ENCODE measurements at regions not wholly inside any gene's neighbourhood (a gene's known extent, or its start where the extent isn't known, plus 50 kb on each side); places are given as distances from the start of the nearest gene placed in this dataset.

- H3K27ac ChIP-seq (ENCODE audit: insufficient read length, low read depth, low read length) = no peak overlapping the region
- no peak overlapping the region for H3K4me3 Mint-ChIP-seq
- no peak overlapping the region for H3T11ph ChIP-seq (ENCODE audit: low read length)
- peaks cover 5 to 6% of the 10 kb centered on the region in 2 experiments; a peak in 3 of 4 replicates for H3K4me1 Mint-ChIP-seq
- H4K20me1 ChIP-seq (ENCODE audit: control insufficient read depth, insufficient read depth, insufficient read length) = no peaks in the 10 kb centered on the region
- H2BK120ac ChIP-seq (ENCODE audit: low read depth, low read length, poor library complexity, severe bottlenecking) = no peak overlapping the region
- no peak overlapping the region for H3K9ac ChIP-seq (ENCODE audit: extremely low read depth, insufficient read length, low read length)
- H2BK12ac ChIP-seq (ENCODE audit: insufficient read length, low read depth, low read length) = no peak overlapping the region
- no peaks in the 10 kb centered on the region for H3K9me3 ChIP-seq (ENCODE audit: control insufficient read depth, low read depth, low read length)
- H4K5ac ChIP-seq (ENCODE audit: insufficient read length, low read depth, low read length) = no peak overlapping the region
- H4K8ac ChIP-seq (replicated peaks; ENCODE audit: insufficient read length, low read depth, low read length) = no peak overlapping the region
- H3K23me2 ChIP-seq (ENCODE audit: insufficient read length, low read depth, low read length, poor library complexity, severe bottlenecking) = no peaks in the 10 kb centered on the region
- H3K4me2 ChIP-seq (ENCODE audit: insufficient read depth, insufficient read length, low read length) = no peak overlapping the region
- no peak overlapping the region for H3K56ac ChIP-seq (ENCODE audit: insufficient read length, low read depth, low read length)
- no peaks in the 10 kb centered on the region for H3K79me2 ChIP-seq (ENCODE audit: insufficient read depth, low read length)
- no peak overlapping the region for H3K14ac ChIP-seq (ENCODE audit: insufficient read depth, low read length)
- no peak overlapping the region for H3K23ac ChIP-seq (ENCODE audit: insufficient read length, low read depth, low read length)
- H3K4ac ChIP-seq (ENCODE audit: low read depth, low read length) = no peak overlapping the region
- no peak overlapping the region for H4K91ac ChIP-seq (ENCODE audit: insufficient read length, low read depth, low read length)
- TF ChIP-seq CTCF (conservative IDR thresholded peaks at IDR 0.05) = no peak
- no peak overlapping the region for H3K18ac ChIP-seq (ENCODE audit: insufficient read length, low read depth, low read length)
- DNase-seq = no peak
- no peak overlapping the region for H2BK5ac ChIP-seq (ENCODE audit: insufficient read length, low read length)
- no peak overlapping the region for H2AK5ac ChIP-seq (ENCODE audit: insufficient read length, low read length)
- H2AFZ ChIP-seq (ENCODE audit: low read length) = no peak overlapping the region
- no peaks in the 10 kb centered on the region for H3K27me3 ChIP-seq (ENCODE audit: insufficient read depth, low read length)
- peak overlapping the region in 1 of 3 experiments; percentile 11; a peak in 1 of 7 replicates for H3K27ac Mint-ChIP-seq
- peaks cover 0 to 7% (median 3%) of the 10 kb centered on the region in 3 experiments; a peak in 3 of 7 replicates for H3K36me3 Mint-ChIP-seq (ENCODE audit: insufficient read depth in 1 of 3, low read depth in 3 of 3)
- no CpG with 5 or more reads among the region's 4 CpGs for WGBS (ENCODE audit: extremely low coverage, insufficient read length, low lambda C conversion rate)
- no peaks in the 10 kb centered on the region for H3K79me1 ChIP-seq (ENCODE audit: insufficient read depth, low read depth, low read length, poor library complexity, severe bottlenecking)
- H2BK15ac ChIP-seq (ENCODE audit: low read depth, low read length) = no peak overlapping the region
- no peak overlapping the region for H2BK20ac ChIP-seq (ENCODE audit: low read depth, low read length, poor library complexity, severe bottlenecking)
- H3K9me3 Mint-ChIP-seq = peaks cover 6 to 7% of the 10 kb centered on the region in 2 experiments; a peak in 2 of 5 replicates
- H3K27me3 Mint-ChIP-seq (ENCODE audit: low read depth) = no peaks in the 10 kb centered on the region
- H3K4me1 ChIP-seq (ENCODE audit: insufficient read depth, low read length) = no peaks in the 10 kb centered on the region; the same call in 1 of the 2 replicates
Observed at GRCh38 chr2:187075199-187075635, 226.2 kb upstream of the ZSWIM2 start.
